Motor neuron (in vitro differentiated cells): ENCODE measurements at regions not wholly inside any gene's neighbourhood (a gene's known extent, or its start where the extent isn't known, plus 50 kb on each side); places are given as distances from the start of the nearest gene placed in this dataset.
A peak's percentile ranks its signal among the peaks of the same experiment; 100 is the strongest.

Experiments used
- ATAC-seq, 8 experiments: fragments of 200-7000 bp; cut with Tn5 transposase; replicated peaks in 6 of 8; 2 replicates each; pipeline ENCODE4 v1.8.0; 2021; ENCODE audit warnings: mild to moderate bottlenecking in 8 of 8, moderate library complexity in 8 of 8
- H3K27ac ChIP-seq, 2 donors: fragments of 250-450 bp; sonication (Bioruptor Pico); 2 replicates each; pipeline ENCODE4 v1.9.0; 2021; ENCODE audit warnings: antibody characterized with exemption in 2 of 2, mild to moderate bottlenecking in 2 of 2, moderate library complexity in 1 of 2
- H3K4me1 ChIP-seq, 2 donors: fragments of 250-450 bp; sonication (Bioruptor Pico); replicated peaks in 1 of 2; 2 replicates each; pipeline ENCODE4 v1.6.1; 2021; ENCODE audit warnings: antibody characterized with exemption in 2 of 2, mild to moderate bottlenecking in 2 of 2, moderate library complexity in 1 of 2
- H3K4me3 ChIP-seq, 5 donors: fragments of 250-450 bp; sonication (Bioruptor Pico); 2 replicates each; pipeline ENCODE4 v1.9.0; 2021; ENCODE audit warnings: antibody characterized with exemption in 5 of 5, mild to moderate bottlenecking in 5 of 5, moderate library complexity in 4 of 5
- WGBS, 10 experiments: fragments of 450-650 bp; shearing (Covaris generic); methylation state at CpG; one replicate each; pipeline ENCODE4 v1.0.0; 2022; 5-methylcytosine and 5-hydroxymethylcytosine counted together
- in situ Hi-C, 9 experiments: fragments of 400-800 bp; cut with MboI; loops; one replicate each; pipeline ENCODE4 v1.15.0; 2021; ENCODE audit warnings: low sequenced_read_pairs in 9 of 9, low pct_unique_long_range_greater_than_20kb in 2 of 9; ENCODE audit not compliant: unreplicated experiment in 9 of 9

- H3K4me3 ChIP-seq = no peak overlapping the region
Observed at GRCh38 chr1:91171898-91172297, 150.1 kb upstream of the ZNF644 start.

GRCh38 chr1:91170571-91170970 is 148.7 kb upstream of the ZNF644 start:
- no peak overlapping the region for H3K4me3 ChIP-seq
- in situ Hi-C loops = loop anchor here in 7 of 9 experiments (10.0 to 25.0 kb wide), 3 partner anchors 104 to 1058 kb away; partner anchors contain the start of gene BARHL2 (in 1 of the 7)
- no peak for ATAC-seq
- 34 to 89% (median 63%) methylated on average over 1 to 4 of the region's 4 CpGs; no CpG with 5 or more reads in 3 of the 10 experiments for WGBS, 10 experiments
- no peak overlapping the region for H3K27ac ChIP-seq
- H3K4me1 ChIP-seq = no peaks in the 10 kb centered on the region

More at GRCh38 chr1:91171898-91172297, 150.1 kb upstream of the ZNF644 start:
- Histone ChIP-seq H3K4me1 (no peaks in the 10 kb centered on the region), H3K27ac (no peak overlapping the region)
- in situ Hi-C loops = loop anchor here in 7 of 9 experiments (10.0 to 25.0 kb wide), 3 partner anchors 103 to 1060 kb away; partner anchors contain the start of gene BARHL2 (in 1 of the 7)
- peak in 5 of 8 experiments; percentile 25 to 69 (median 68) for ATAC-seq
- WGBS, 10 experiments = 0 to 86% (median 47%) methylated on average over 2 to 7 of the region's 7 CpGs; no CpG with 5 or more reads in 2 of the 10 experiments

- in situ Hi-C loops = loop anchor here in 7 of 9 experiments (25.0 kb wide), 2 partner anchors 454 to 1054 kb away; partner anchors contain the start of gene BARHL2 (in 1 of the 7)
- Histone ChIP-seq H3K4me3 (no peak overlapping the region), H3K27ac (no peak overlapping the region), H3K4me1 (no peaks in the 10 kb centered on the region)
- WGBS, 10 experiments = 0 to 19% (median 4%) methylated on average over 2 to 6 of the region's 6 CpGs
- ATAC-seq = peak in 7 of 8 experiments; percentile 61 to 72 (median 62)
Observed at GRCh38 chr1:91166106-91166712, 144.4 kb upstream of the ZNF644 start.

- 33 to 60% (median 52%) methylated on average over 2 to 13 of the region's 14 CpGs; no CpG with 5 or more reads in 4 of the 10 experiments for WGBS, 10 experiments
- no peak overlapping the region for H3K4me3 ChIP-seq
- H3K4me1 ChIP-seq = no peaks in the 10 kb centered on the region
- in situ Hi-C loops = loop anchor here in 7 of 9 experiments (25.0 kb wide), 2 partner anchors 453 to 1053 kb away; partner anchors contain the start of gene BARHL2 (in 1 of the 7)
- peak; percentile 98 to 100 (median 99) for ATAC-seq
- H3K27ac ChIP-seq = no peak overlapping the region
Observed at GRCh38 chr1:91165033-91165654, 143.3 kb upstream of the ZNF644 start.

GRCh38 chr1:91162613-91163012 is 140.8 kb upstream of the ZNF644 start:
- Histone ChIP-seq H3K27ac (no peak overlapping the region), H3K4me3 (no peak overlapping the region), H3K4me1 (no peaks in the 10 kb centered on the region)
- 21 to 100% (median 85%) methylated on average over 2 to 3 of the region's 3 CpGs; no CpG with 5 or more reads in 4 of the 10 experiments for WGBS, 10 experiments
- ATAC-seq = no peak
- in situ Hi-C loops = loop anchor here in 7 of 9 experiments (25.0 kb wide), 2 partner anchors 450 to 1050 kb away; partner anchors contain the start of gene BARHL2 (in 1 of the 7)

GRCh38 chr1:91161749-91162148 is 139.9 kb upstream of the ZNF644 start:
- no peaks in the 10 kb centered on the region for H3K4me1 ChIP-seq
- in situ Hi-C loops = loop anchor here in 7 of 9 experiments (25.0 kb wide), 2 partner anchors 449 to 1049 kb away; partner anchors contain the start of gene BARHL2 (in 1 of the 7)
- 0 to 86% (median 59%) methylated on average over 2 to 4 of the region's 4 CpGs for WGBS, 10 experiments
- no peak for ATAC-seq
- H3K4me3 ChIP-seq = no peak overlapping the region
- no peak overlapping the region for H3K27ac ChIP-seq

DNA sequence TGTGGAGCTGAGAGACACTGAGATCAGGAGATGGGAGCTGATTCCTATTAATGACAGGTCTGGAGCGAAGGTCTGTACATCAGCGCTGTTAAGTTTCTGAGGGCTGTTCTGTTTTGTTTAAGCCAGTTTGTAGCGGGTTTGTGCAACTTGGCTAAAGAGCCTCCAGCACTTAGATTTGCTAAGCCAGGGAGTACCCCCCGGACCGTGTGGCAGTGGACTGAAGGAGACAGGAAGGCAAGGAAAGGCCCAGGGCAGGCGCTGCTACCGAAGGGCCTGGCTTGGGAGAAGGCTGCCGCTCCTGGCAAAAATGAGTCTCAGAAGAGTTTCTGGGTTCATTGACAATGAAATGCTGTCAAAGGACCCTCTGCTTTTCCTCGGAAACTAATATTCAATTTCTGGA is 139.3 kb upstream of the ZNF644 start:
- WGBS, 10 experiments = 50 to 100% (median 92%) methylated on average over 3 to 9 of the region's 9 CpGs; no CpG with 5 or more reads in 3 of the 10 experiments
- in situ Hi-C loops = loop anchor here in 7 of 9 experiments (25.0 kb wide), 2 partner anchors 449 to 1049 kb away; partner anchors contain the start of gene BARHL2 (in 1 of the 7)
- H3K4me1 ChIP-seq = no peaks in the 10 kb centered on the region
- no peak for ATAC-seq
- H3K4me3 ChIP-seq = no peak overlapping the region
- no peak overlapping the region for H3K27ac ChIP-seq

DNA sequence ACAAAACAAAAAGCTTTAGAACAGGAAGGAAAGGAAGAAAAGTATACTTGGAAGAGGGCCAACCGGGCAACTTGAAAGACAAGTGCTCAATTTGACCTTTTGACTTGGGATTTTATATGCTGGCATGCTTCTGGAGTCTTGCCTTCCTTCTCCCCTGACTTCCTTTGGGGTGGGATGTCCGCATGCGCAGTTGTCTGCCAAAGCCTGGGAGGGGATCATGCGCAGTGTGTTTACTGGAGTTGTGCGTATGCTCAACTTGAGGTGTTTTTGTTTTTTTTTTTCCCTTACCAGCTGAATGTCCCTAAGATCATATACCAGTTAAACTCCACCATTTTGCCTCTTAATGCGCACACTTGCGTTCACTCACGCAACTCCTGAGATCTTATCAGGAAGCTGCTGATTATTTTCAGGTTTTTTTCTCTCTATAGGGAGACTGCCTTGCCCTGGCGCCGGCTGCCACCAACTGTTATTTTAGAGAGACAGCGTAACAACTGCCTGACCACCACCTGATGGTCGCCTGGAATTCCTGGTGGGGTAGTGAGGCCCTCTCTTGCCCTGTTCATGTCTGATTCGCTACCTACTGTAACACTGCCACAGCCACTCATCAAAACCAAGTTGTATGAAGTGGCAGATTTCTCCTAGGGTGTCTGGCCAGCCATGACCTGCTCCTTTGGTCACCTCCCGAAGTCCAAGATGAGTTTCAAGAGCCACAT is 138.7 kb upstream of the ZNF644 start:
- no peak for ATAC-seq
- WGBS, 10 experiments = 60 to 100% (median 90%) methylated on average over 1 to 13 of the region's 14 CpGs; no CpG with 5 or more reads in 1 of the 10 experiments
- H3K4me1 ChIP-seq = no peaks in the 10 kb centered on the region
- H3K27ac ChIP-seq = no peak overlapping the region
- no peak overlapping the region for H3K4me3 ChIP-seq
- in situ Hi-C loops = loop anchor here in 7 of 9 experiments (25.0 kb wide), 2 partner anchors 448 to 1048 kb away; partner anchors contain the start of gene BARHL2 (in 1 of the 7)

- H3K27ac ChIP-seq = no peak overlapping the region
- in situ Hi-C loops = loop anchor here in 7 of 9 experiments (25.0 kb wide), 2 partner anchors 441 to 1041 kb away; partner anchors contain the start of gene BARHL2 (in 1 of the 7)
- 40 to 100% (median 82%) methylated on average over 1 of the region's 1 CpG; no CpG with 5 or more reads in 2 of the 10 experiments for WGBS, 10 experiments
Observed at GRCh38 chr1:91153341-91153740, 131.5 kb upstream of the ZNF644 start.

GRCh38 chr1:91152331-91152730 is 130.5 kb upstream of the ZNF644 start:
- no peak for ATAC-seq
- H3K27ac ChIP-seq = no peak overlapping the region
- 46 to 100% (median 78%) methylated on average over 1 to 5 of the region's 5 CpGs; no CpG with 5 or more reads in 2 of the 10 experiments for WGBS, 10 experiments
- no peak overlapping the region for H3K4me3 ChIP-seq
- in situ Hi-C loops = loop anchor here in 7 of 9 experiments (25.0 kb wide), 2 partner anchors 440 to 1040 kb away; partner anchors contain the start of gene BARHL2 (in 1 of the 7)
- no peaks in the 10 kb centered on the region for H3K4me1 ChIP-seq

More at GRCh38 chr1:91153341-91153740, 131.5 kb upstream of the ZNF644 start:
- Histone ChIP-seq H3K4me1 (no peaks in the 10 kb centered on the region), H3K4me3 (no peak overlapping the region)
- ATAC-seq = no peak

- Histone ChIP-seq H3K4me1 (no peaks in the 10 kb centered on the region), H3K4me3 (no peak overlapping the region), H3K27ac (no peak overlapping the region)
- no peak for ATAC-seq
- in situ Hi-C loops = loop anchor here in 7 of 9 experiments (25.0 kb wide), 2 partner anchors 439 to 1039 kb away; partner anchors contain the start of gene BARHL2 (in 1 of the 7)
- 0 to 83% (median 71%) methylated on average over 1 of the region's 1 CpG; no CpG with 5 or more reads in 5 of the 10 experiments for WGBS, 10 experiments
Observed at GRCh38 chr1:91151702-91152101, 129.9 kb upstream of the ZNF644 start.

GRCh38 chr1:91148641-91149069 is 126.8 kb upstream of the ZNF644 start:
- 17 to 100% (median 62%) methylated on average over 2 to 3 of the region's 3 CpGs; no CpG with 5 or more reads in 2 of the 10 experiments for WGBS, 10 experiments
- in situ Hi-C loops = no loop called here
- peak in 2 of 8 experiments; percentile 38 to 57 for ATAC-seq
- no peak overlapping the region for H3K4me3 ChIP-seq
- H3K4me1 ChIP-seq = no peaks in the 10 kb centered on the region
- H3K27ac ChIP-seq = no peak overlapping the region
